ENCODE measurements at regions not wholly inside any gene's neighbourhood (a gene's known extent, or its start where the extent isn't known, plus 50 kb on each side); places are given as distances from the start of the nearest gene placed in this dataset.

DNA sequence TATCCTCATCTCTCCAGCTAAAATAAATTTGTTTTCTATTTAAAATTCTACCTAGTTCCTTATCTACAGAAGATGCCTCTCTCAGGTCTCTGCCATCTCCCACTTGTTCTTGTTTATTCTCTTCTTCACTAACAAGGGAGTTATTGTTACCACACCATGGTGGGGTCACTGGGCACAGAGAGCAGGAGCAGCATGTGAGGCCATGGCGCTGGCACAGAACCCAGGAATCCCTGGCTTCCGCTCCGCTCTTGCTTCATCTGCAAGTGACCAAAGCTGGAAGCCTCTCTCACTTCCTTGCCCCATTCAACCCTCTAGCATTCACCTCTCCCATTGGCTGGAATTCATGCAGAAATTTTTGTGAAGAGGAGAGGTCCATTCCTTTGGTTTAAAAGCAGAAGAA, 190.7 kb upstream of the NCAM1 start:
- intact Hi-C loops (cut with micrococcal nuclease): no loop called here
- Histone ChIP-seq H3K79me2 (ENCODE audit: insufficient read depth, low read length) (no peaks in the 10 kb centered on the region), H3K9ac (ENCODE audit: insufficient read depth, low read length, poor library complexity, severe bottlenecking) (no peak overlapping the region), H3K36me3 (replicated peaks in 1 of 2; ENCODE audit: control insufficient read depth in 1 of 2, insufficient read depth in 2 of 2, low read length in 2 of 2) (no peaks in the 10 kb centered on the region), H3K4me2 (replicated peaks; ENCODE audit: extremely low read depth, low read length, poor library complexity, severe bottlenecking) (no peak overlapping the region), H3K9me3 (replicated peaks in 1 of 2; ENCODE audit: control insufficient read depth in 1 of 2, insufficient read depth in 1 of 2, low read length in 2 of 2) (no peaks in the 10 kb centered on the region), H4K20me1 (ENCODE audit: insufficient read depth, low read length) (no peaks in the 10 kb centered on the region), H3K4me3 (replicated peaks in 1 of 3; ENCODE audit: low read depth in 2 of 3, low read length in 3 of 3) (no peak overlapping the region), H2AFZ (ENCODE audit: insufficient read depth, low read depth, low read length, poor library complexity, severe bottlenecking) (no peak overlapping the region), H3K4me1 (ENCODE audit: control insufficient read depth in 1 of 2, insufficient read depth in 2 of 2, low read length in 2 of 2) (peaks cover 3 to 4% of the 10 kb centered on the region in 2 donors), H3K27me3 (ENCODE audit: control insufficient read depth in 2 of 2, insufficient read depth in 2 of 2, low read length in 2 of 2) (no peaks in the 10 kb centered on the region), H3K27ac (ENCODE audit: low read depth in 1 of 2, low read length in 2 of 2) (no peak overlapping the region)
- no peaks in the 10 kb centered on the region for H3K36me3 Mint-ChIP-seq
- TF ChIP-seq, protein P1, sequence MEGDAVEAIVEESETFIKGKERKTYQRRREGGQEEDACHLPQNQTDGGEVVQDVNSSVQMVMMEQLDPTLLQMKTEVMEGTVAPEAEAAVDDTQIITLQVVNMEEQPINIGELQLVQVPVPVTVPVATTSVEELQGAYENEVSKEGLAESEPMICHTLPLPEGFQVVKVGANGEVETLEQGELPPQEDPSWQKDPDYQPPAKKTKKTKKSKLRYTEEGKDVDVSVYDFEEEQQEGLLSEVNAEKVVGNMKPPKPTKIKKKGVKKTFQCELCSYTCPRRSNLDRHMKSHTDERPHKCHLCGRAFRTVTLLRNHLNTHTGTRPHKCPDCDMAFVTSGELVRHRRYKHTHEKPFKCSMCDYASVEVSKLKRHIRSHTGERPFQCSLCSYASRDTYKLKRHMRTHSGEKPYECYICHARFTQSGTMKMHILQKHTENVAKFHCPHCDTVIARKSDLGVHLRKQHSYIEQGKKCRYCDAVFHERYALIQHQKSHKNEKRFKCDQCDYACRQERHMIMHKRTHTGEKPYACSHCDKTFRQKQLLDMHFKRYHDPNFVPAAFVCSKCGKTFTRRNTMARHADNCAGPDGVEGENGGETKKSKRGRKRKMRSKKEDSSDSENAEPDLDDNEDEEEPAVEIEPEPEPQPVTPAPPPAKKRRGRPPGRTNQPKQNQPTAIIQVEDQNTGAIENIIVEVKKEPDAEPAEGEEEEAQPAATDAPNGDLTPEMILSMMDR (IDR thresholded peaks at IDR 0.05): no peak
- 100% methylated on average over 1 of the region's 3 CpGs for WGBS (ENCODE audit: insufficient coverage)
- no peaks in the 10 kb centered on the region for H3K4me1 Mint-ChIP-seq
- no peak overlapping the region for H3K27ac Mint-ChIP-seq
- H3K9me3 Mint-ChIP-seq: peaks cover 0 to 7% (median 0%) of the 10 kb centered on the region in 7 donors
- DNase-seq: no peak
- H3K27me3 Mint-ChIP-seq (ENCODE audit: low read depth in 3 of 3): peaks cover 2 to 3% (median 2%) of the 10 kb centered on the region in 3 donors
- H3K4me3 Mint-ChIP-seq: no peak overlapping the region

DNA sequence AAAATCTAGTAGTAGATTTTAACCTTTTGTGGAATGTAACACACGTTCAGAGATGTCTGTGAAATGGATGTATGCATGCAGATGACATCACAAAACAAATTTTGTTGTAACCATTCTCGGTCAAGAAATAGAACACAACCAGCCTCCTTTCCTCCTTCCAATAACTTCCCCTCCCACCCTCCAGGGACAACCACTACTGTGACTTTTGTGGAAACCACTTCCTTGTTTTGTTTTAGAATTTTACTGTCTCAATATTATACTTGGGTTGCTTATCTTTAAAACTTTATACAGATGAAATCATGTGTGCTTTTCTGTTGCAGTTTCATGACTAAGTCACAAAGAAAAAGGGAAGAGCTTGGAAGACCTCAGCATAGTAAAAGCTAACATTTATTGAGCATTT, 189.4 kb upstream of the NCAM1 start:
- Histone ChIP-seq H3K9ac (ENCODE audit: insufficient read depth, low read length, poor library complexity, severe bottlenecking) (no peak overlapping the region), H3K79me2 (ENCODE audit: insufficient read depth, low read length) (no peaks in the 10 kb centered on the region), H3K4me1 (ENCODE audit: control insufficient read depth in 1 of 2, insufficient read depth in 2 of 2, low read length in 2 of 2) (peaks cover 3 to 4% of the 10 kb centered on the region in 2 donors), H4K20me1 (ENCODE audit: insufficient read depth, low read length) (no peaks in the 10 kb centered on the region), H3K36me3 (replicated peaks in 1 of 2; ENCODE audit: control insufficient read depth in 1 of 2, insufficient read depth in 2 of 2, low read length in 2 of 2) (no peaks in the 10 kb centered on the region), H3K4me2 (replicated peaks; ENCODE audit: extremely low read depth, low read length, poor library complexity, severe bottlenecking) (no peak overlapping the region), H2AFZ (ENCODE audit: insufficient read depth, low read depth, low read length, poor library complexity, severe bottlenecking) (no peak overlapping the region), H3K9me3 (replicated peaks in 1 of 2; ENCODE audit: control insufficient read depth in 1 of 2, insufficient read depth in 1 of 2, low read length in 2 of 2) (no peaks in the 10 kb centered on the region), H3K27ac (ENCODE audit: low read depth in 1 of 2, low read length in 2 of 2) (no peak overlapping the region), H3K4me3 (replicated peaks in 1 of 3; ENCODE audit: low read depth in 2 of 3, low read length in 3 of 3) (no peak overlapping the region), H3K27me3 (ENCODE audit: control insufficient read depth in 2 of 2, insufficient read depth in 2 of 2, low read length in 2 of 2) (no peaks in the 10 kb centered on the region)
- intact Hi-C loops (cut with micrococcal nuclease): no loop called here
- no peak for DNase-seq
- Mint-ChIP-seq H3K9me3 (peaks cover 0 to 7% (median 0%) of the 10 kb centered on the region in 7 donors), H3K4me1 (no peaks in the 10 kb centered on the region), H3K36me3 (no peaks in the 10 kb centered on the region), H3K27me3 (ENCODE audit: low read depth in 3 of 3) (peaks cover 2 to 3% (median 3%) of the 10 kb centered on the region in 3 donors), H3K27ac (no peak overlapping the region), H3K4me3 (no peak overlapping the region)
- WGBS (ENCODE audit: insufficient coverage): no CpG with 5 or more reads among the region's 2 CpGs
- TF ChIP-seq, protein P1 (IDR thresholded peaks at IDR 0.05): no peak
